Tibial nerve (tissue), 3 donors: ENCODE measurements at regions not wholly inside any gene's neighbourhood (a gene's known extent, or its start where the extent isn't known, plus 50 kb on each side); places are given as distances from the start of the nearest gene placed in this dataset.

Source experiments
- POLR2A ChIP-seq, 2 donors: fragments of 450-650 bp; IDR thresholded peaks; one replicate each; pipeline ENCODE4 v1.6.1; 2017; ENCODE audit warnings: antibody characterized with exemption in 2 of 2, mild to moderate bottlenecking in 2 of 2, moderate library complexity in 2 of 2
- TF ChIP-seq, protein P1 (sequence below), 5 experiments: fragments of 200-600 bp in 3 of 5; fragments of 450-650 bp in 2 of 5; sonication (generic) in 3 of 5; IDR thresholded peaks; one replicate each; pipeline ENCODE4 v1.5.1; 2016 to 2019; ENCODE audit warnings: antibody characterized with exemption in 5 of 5, mild to moderate bottlenecking in 3 of 5, moderate library complexity in 2 of 5

DNA sequence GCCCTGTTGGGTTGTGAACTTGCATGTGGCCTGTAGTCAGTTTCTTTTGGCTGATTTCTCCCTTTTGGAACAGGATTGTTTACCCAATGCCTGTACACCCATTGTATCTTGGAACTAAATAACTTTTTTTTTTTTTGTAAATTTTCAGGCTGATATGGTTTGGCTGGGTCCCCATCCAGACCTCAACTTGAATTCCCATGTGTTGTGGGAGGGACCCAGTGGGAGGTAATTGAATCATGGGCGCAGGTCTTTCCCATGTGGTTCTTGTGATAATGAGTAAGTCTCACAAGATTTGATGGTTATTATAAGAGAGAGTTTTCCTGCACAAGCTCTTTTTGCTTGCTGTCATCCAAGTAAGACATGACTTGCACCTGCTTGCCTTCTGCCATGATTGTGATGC is 253.8 kb upstream of the GBE1 start:
- TF ChIP-seq, protein P1, sequence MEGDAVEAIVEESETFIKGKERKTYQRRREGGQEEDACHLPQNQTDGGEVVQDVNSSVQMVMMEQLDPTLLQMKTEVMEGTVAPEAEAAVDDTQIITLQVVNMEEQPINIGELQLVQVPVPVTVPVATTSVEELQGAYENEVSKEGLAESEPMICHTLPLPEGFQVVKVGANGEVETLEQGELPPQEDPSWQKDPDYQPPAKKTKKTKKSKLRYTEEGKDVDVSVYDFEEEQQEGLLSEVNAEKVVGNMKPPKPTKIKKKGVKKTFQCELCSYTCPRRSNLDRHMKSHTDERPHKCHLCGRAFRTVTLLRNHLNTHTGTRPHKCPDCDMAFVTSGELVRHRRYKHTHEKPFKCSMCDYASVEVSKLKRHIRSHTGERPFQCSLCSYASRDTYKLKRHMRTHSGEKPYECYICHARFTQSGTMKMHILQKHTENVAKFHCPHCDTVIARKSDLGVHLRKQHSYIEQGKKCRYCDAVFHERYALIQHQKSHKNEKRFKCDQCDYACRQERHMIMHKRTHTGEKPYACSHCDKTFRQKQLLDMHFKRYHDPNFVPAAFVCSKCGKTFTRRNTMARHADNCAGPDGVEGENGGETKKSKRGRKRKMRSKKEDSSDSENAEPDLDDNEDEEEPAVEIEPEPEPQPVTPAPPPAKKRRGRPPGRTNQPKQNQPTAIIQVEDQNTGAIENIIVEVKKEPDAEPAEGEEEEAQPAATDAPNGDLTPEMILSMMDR (IDR thresholded peaks at IDR 0.05) = no peak
- no peak for TF ChIP-seq POLR2A (IDR thresholded peaks at IDR 0.05)
